HepG2 (cell line): ENCODE measurements at regions not wholly inside any gene's neighbourhood (a gene's known extent, or its start where the extent isn't known, plus 50 kb on each side); places are given as distances from the start of the nearest gene placed in this dataset.

Experiments used
- ATAC-seq: fragments of 200-7000 bp; cut with Tn5 transposase; 3 replicates; pipeline ENCODE4 v1.9.1; 2020; ENCODE audit warnings: mild to moderate bottlenecking, moderate library complexity
- BruUV-seq: library from RNA; stranded (reverse); fragments of 400-500 nt; replicated peaks from 2 replicates; lab custom pipeline; 2021; lab: Mats Ljungman, UMichigan
- CTCF ChIA-PET: fragments of 300-600 bp; formaldehyde crosslinking; extraction: SDS; loops from one replicate; lab custom pipeline; 2021; ENCODE audit warnings: low total read pairs, inconsistent platforms, low intra/inter-chr PET ratio; lab: Yijun Ruan, JAX
- POLR2A ChIA-PET: fragments of 350-600 bp; sonication (Branson Sonifier 250); formaldehyde crosslinking; loops from one replicate; lab custom pipeline; 2020; ENCODE audit warnings: antibody characterized with exemption, inconsistent platforms; lab: Yijun Ruan, JAX
- DNase-seq: peaks from one replicate; pipeline ENCODE4 v3.0.0-alpha.2; 2015; ENCODE audit warnings: low spot score
- FAIRE-seq: peaks from 3 replicates; lab custom pipeline; 2011; peaks lifted over from hg19 to GRCh38; lab: Jason Lieb, UNC
- H2AFZ ChIP-seq: one replicate; pipeline ENCODE4 v1.6.1; 2011; ENCODE audit warnings: low read length, inconsistent platforms
- H3K27ac ChIP-seq: fragments of 300-600 bp; 3 replicates; pipeline ENCODE4 v1.8.0; 2011; ENCODE audit warnings: mixed run types, mild to moderate bottlenecking, mixed read lengths, low read length, inconsistent platforms; ENCODE audit not compliant: insufficient read depth; ENCODE audit errors: extremely low read length
- H3K27me3 ChIP-seq, 2 experiments: fragments of 200-600 bp in 1 of 2; 2 replicates in 1 of 2; 3 replicates in 1 of 2; pipeline versions ENCODE4 v1.6.0 to v1.8.0; 2011; ENCODE audit warnings: low read length in 2 of 2, mild to moderate bottlenecking in 2 of 2, moderate library complexity in 2 of 2, inconsistent platforms in 1 of 2; ENCODE audit not compliant: insufficient read depth in 2 of 2, control insufficient read depth in 1 of 2
- H3K36me3 ChIP-seq, 2 experiments: fragments of 200-600 bp in 1 of 2; replicated peaks in 1 of 2; 2 replicates in 1 of 2; 3 replicates in 1 of 2; pipeline versions ENCODE4 v1.5.1 to v1.8.0; 2011; ENCODE audit warnings: low read length in 2 of 2, inconsistent platforms in 1 of 2; ENCODE audit not compliant: insufficient read depth in 2 of 2, control insufficient read depth in 1 of 2
- H3K4me1 ChIP-seq: 2 replicates; pipeline ENCODE4 v1.5.1; 2012; ENCODE audit warnings: low read length, inconsistent platforms; ENCODE audit not compliant: insufficient read depth
- H3K4me2 ChIP-seq: 2 replicates; pipeline ENCODE4 v1.6.0; 2011; ENCODE audit warnings: low read depth, low read length, inconsistent platforms
- H3K4me3 ChIP-seq, 3 experiments: fragments of 200-600 bp in 1 of 3; sonication (generic), shearing (Covaris generic) in 1 of 3; replicated peaks in 1 of 3; 2 replicates each; pipeline ENCODE4 v1.5.1; 2011 to 2016; ENCODE audit warnings: low read length in 3 of 3, inconsistent platforms in 2 of 3, low read depth in 2 of 3, mild to moderate bottlenecking in 2 of 3, control low read depth in 1 of 3, mixed read lengths in 1 of 3; ENCODE audit not compliant: insufficient read depth in 1 of 3
- H3K79me2 ChIP-seq: one replicate; pipeline ENCODE4 v1.6.1; 2011; ENCODE audit warnings: low read length, inconsistent platforms; ENCODE audit not compliant: insufficient read depth
- H3K9ac ChIP-seq: 2 replicates; pipeline ENCODE4 v1.6.0; 2011; ENCODE audit warnings: mild to moderate bottlenecking, low read depth, low read length, inconsistent platforms; ENCODE audit not compliant: insufficient read depth
- H3K9me3 ChIP-seq: 2 replicates; pipeline ENCODE4 v1.5.1; 2012; ENCODE audit warnings: mild to moderate bottlenecking, low read length
- H4K20me1 ChIP-seq: 2 replicates; pipeline ENCODE4 v1.6.0; 2011; ENCODE audit warnings: inconsistent platforms, mild to moderate bottlenecking, low read length, moderate library complexity; ENCODE audit not compliant: insufficient read depth
- AGO2 ChIP-seq: fragments of 200-400 bp; formaldehyde crosslinking; optimal IDR thresholded peaks from 2 replicates; pipeline ENCODE3; 2017; ENCODE audit warnings: mild to moderate bottlenecking, low read depth, low read length, moderate library complexity
- CC2D1A ChIP-seq: sonication (generic); formaldehyde crosslinking; IDR thresholded peaks from 2 replicates; pipeline ENCODE4 v1.8.1; 2023; ENCODE audit warnings: mild to moderate bottlenecking, missing genetic modification reagents
- EZH2 ChIP-seq: conservative IDR thresholded peaks from 2 replicates; pipeline ENCODE4 v1.6.1; 2012; ENCODE audit warnings: mild to moderate bottlenecking, low read depth, low read length, moderate library complexity
- HNRNPH1 ChIP-seq: fragments of 200-400 bp; formaldehyde crosslinking; optimal IDR thresholded peaks from 2 replicates; pipeline ENCODE3; 2017; ENCODE audit warnings: mild to moderate bottlenecking, low read depth, low read length
- HNRNPL ChIP-seq: fragments of 200-400 bp; formaldehyde crosslinking; IDR thresholded peaks from 2 replicates; pipeline ENCODE4 v1.6.1; 2017; ENCODE audit warnings: mild to moderate bottlenecking, low read depth, low read length
- MXD4 ChIP-seq: IDR thresholded peaks from 2 replicates; pipeline ENCODE4 v1.6.1; 2016; ENCODE audit warnings: mild to moderate bottlenecking, missing biosample characterization, missing genetic modification reagents
- SRSF4 ChIP-seq: fragments of 200-400 bp; formaldehyde crosslinking; IDR thresholded peaks from one replicate; pipeline ENCODE4 v1.6.1; 2018; ENCODE audit warnings: mild to moderate bottlenecking, low read depth, low read length, moderate library complexity; ENCODE audit not compliant: poor library complexity, severe bottlenecking
- TAF1 ChIP-seq: sonication (generic); formaldehyde crosslinking; IDR thresholded peaks from 2 replicates; pipeline ENCODE4 v1.4.0; 2020; ENCODE audit warnings: missing genetic modification reagents
- TRAFD1 ChIP-seq: sonication (generic); formaldehyde crosslinking; IDR thresholded peaks from 2 replicates; pipeline ENCODE4 v1.5.1; 2020; ENCODE audit warnings: missing genetic modification reagents, mild to moderate bottlenecking, borderline replicate concordance
- ZNF34 ChIP-seq: sonication (generic); formaldehyde crosslinking; IDR thresholded peaks from 2 replicates; pipeline ENCODE4 v1.4.0; 2020; ENCODE audit warnings: mild to moderate bottlenecking, missing genetic modification reagents, borderline replicate concordance
- WGBS: methylation state at CpG from one replicate; pipeline ENCODE4 v1.1.6; 2017; ENCODE audit warnings: low lambda C conversion rate; 5-methylcytosine and 5-hydroxymethylcytosine counted together
- in situ Hi-C: cut with HindIII; loops from 2 replicates; pipeline ENCODE4 v1.10.0; 2017; ENCODE audit warnings: low pct_unique_long_range_greater_than_20kb; ENCODE audit not compliant: extremely low pct_ligation_motif_present
- intact Hi-C: fragments of 100-400 bp; cut with micrococcal nuclease; formaldehyde crosslinking; loops from one replicate; pipeline ENCODE4 v1.10.0; 2022; ENCODE audit not compliant: unreplicated experiment

GRCh38 chr21:19557488-19557887, 1153.9 kb upstream of the TMPRSS15 start (continued):
- no peak for TF ChIP-seq TRAFD1
- TF ChIP-seq HNRNPL: no peak
- TF ChIP-seq EZH2: no peak
- no peak for TF ChIP-seq HNRNPH1
- no peak for TF ChIP-seq MXD4 (CRISPR knock-in tag)
- TF ChIP-seq CC2D1A (CRISPR knock-in tag): no peak

GRCh38 chr21:19565587-19565986, 1162.0 kb upstream of the TMPRSS15 start:
- no peak overlapping the region for H2AFZ ChIP-seq
- H3K4me1 ChIP-seq: no peaks in the 10 kb centered on the region
- no peak for DNase-seq
- intact Hi-C loops (no loop called here), in situ Hi-C loops (no loop called here)
- no peak overlapping the region for H3K9ac ChIP-seq
- TF ChIP-seq ZNF34 (CRISPR knock-in tag) (no peak), SRSF4 (no peak), AGO2 (no peak), TAF1 (CRISPR knock-in tag) (no peak)
- no peak for ATAC-seq
- peaks cover 85% of the 10 kb centered on the region for H3K9me3 ChIP-seq
- H3K4me3 ChIP-seq: no peak overlapping the region
- no TSS peak for BruUV-seq
- no peaks in the 10 kb centered on the region for H3K27me3 ChIP-seq
- H3K27ac ChIP-seq: no peak overlapping the region
- no peaks in the 10 kb centered on the region for H3K79me2 ChIP-seq
- H3K4me2 ChIP-seq: no peak overlapping the region
- FAIRE-seq: no peak
- WGBS: 37% methylated on average over 3 of the region's 3 CpGs
- H3K36me3 ChIP-seq: no peaks in the 10 kb centered on the region
- POLR2A ChIA-PET: no interaction called here
- CTCF ChIA-PET: no interaction called here
- H4K20me1 ChIP-seq: no peaks in the 10 kb centered on the region
